ENCODE measurements at regions not wholly inside any gene's neighbourhood (a gene's known extent, or its start where the extent isn't known, plus 50 kb on each side); places are given as distances from the start of the nearest gene placed in this dataset.
"Not testable (repeated sequence)": the region's sequence is repeated elsewhere in the genome, so short reads cannot be mapped to it uniquely, and the experiment has no call there.

GRCh38 chr1:81270051-81270450 is 530.7 kb upstream of the ADGRL2 start:
- DNase-seq (ENCODE audit: low read depth) = no peak

DNA sequence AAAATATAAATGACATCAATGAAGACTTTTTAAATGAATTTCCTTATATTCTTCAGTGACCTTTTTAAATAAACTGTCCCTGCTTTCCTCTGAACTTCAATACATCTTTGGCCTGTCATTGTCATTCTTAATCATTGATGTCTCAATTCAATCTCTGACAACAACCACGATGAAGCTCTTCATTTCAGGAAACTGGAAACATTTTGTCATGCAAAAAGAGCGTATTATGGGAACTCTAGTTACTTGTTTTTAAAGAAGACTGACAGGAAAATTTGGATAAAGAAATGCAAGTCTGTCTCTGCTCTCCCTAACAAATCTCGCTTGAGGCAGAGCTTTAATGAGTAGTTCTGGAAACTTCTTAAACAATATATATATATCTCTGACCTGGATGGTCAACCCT is 535.8 kb upstream of the ADGRL2 start:
- DNase-seq (ENCODE audit: low read depth) = no peak

DNA sequence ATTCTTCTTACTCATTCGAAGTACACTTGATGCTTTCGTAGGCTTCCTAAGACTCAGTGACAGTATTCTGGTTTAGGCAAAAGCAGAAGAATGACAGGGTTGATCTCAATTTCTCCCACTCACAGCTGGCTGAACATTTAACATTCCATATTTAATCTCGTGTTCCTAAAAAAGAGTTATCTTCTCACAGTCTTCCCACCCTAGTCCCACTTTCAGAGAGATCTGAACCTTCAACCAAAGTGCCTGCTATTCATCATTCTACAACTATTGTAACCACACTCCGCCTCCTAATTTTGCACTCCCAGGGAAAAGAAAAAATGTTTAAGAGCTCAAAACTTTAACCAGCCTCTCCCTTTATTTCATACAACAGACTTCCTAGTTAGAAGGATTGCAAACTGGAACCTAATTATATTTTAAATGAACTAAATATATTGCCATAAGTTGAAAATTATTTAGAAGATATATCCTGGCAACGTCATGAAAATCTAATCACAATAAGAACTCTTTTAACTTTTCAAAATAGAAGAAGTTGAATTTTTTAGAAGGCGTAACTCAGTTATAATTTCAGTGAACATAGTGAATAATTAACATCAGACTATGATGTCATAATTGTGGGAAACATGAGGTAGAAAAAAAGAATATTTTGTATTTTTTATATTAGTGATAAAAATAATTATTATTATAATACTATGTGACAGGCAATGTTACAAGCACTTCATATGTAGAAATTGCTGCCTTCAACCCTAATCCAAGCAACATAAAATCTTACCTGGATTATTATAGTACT is 540.9 kb upstream of the ADGRL2 start:
- no peak for DNase-seq (ENCODE audit: low read depth)

DNA sequence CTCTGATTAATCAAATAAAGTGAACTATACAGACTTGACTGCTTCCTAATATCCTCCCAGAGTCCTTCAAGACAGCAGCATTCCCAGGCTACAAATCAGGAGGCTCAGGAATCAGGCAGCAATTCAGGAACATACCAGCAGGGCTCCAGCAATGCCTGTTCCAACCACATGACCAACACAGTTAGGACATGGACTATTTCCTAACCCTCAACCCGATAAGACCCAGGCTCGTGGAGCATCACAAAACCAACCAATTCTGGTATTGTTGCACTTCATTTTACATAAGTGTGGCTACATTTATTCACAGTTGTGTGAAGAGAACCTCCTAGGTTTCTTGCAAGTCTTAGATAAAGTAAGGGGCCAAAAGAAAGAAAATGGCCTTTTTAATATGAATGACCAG is 546.2 kb upstream of the ADGRL2 start:
- no peak for DNase-seq (ENCODE audit: low read depth)

- DNase-seq (ENCODE audit: low read depth) = no peak
These were observed 546.7 kb upstream of the ADGRL2 start for GRCh38 chr1:81254068-81254467.

DNA sequence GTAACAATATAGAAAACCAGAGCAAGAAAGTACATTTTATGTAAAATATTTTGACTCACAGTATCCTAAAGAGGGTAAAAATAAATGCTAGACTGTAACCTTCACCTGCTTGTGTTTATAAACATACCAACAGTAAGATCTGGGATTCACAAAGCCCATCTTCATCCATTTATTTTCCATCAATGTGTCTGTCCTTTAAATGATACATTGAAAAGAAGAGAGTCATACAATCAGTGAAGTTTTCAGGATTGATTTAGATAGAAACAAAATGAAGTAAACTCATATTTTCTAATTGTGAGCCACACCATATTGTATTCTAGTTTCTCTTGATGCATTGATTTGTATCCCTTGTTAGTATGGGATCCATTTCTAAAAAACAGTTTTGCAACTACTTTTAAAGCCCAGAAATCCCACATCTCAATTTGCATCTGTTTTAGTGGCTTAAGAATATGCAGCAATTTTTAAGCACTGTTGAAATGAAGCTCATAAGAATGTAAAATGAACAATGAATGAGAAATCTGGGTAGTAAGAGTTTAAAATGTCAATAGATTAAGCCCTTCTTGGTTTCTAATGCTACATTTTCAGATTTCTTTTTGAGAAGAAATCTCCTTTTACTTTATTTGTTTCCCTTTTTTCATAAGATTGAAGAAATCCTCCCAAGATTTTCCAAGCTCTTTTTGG is 548.1 kb upstream of the ADGRL2 start:
- DNase-seq (ENCODE audit: low read depth) = no peak

GRCh38 chr1:81250825-81251224 is 549.9 kb upstream of the ADGRL2 start:
- not testable (repeated sequence) for DNase-seq (ENCODE audit: low read depth)

GRCh38 chr1:81245084-81245715 is 555.5 kb upstream of the ADGRL2 start:
- DNase-seq (ENCODE audit: low read depth) = not testable (repeated sequence)

- not testable (repeated sequence) for DNase-seq (ENCODE audit: low read depth)
These were observed 556.1 kb upstream of the ADGRL2 start for GRCh38 chr1:81244612-81245011.

DNA sequence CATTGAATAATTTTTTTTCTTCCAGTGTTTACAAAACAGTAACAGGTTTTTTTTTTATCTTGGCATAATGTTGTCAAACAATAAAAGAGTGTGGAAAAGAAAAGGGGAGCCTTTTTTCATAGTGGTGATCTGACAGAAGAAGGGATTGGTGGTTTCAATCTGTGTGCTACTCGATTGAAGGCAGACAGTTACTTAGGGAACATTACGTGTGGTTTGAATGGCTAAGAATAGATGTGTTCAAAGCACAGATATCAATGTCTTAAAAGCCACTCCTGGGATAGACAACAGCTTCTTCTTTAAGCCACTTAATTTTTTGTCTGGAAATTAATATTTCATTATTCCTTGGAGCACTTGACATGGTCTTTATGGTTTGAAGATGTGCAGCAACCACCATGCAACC is 558.6 kb upstream of the ADGRL2 start:
- DNase-seq (ENCODE audit: low read depth) = no peak

DNA sequence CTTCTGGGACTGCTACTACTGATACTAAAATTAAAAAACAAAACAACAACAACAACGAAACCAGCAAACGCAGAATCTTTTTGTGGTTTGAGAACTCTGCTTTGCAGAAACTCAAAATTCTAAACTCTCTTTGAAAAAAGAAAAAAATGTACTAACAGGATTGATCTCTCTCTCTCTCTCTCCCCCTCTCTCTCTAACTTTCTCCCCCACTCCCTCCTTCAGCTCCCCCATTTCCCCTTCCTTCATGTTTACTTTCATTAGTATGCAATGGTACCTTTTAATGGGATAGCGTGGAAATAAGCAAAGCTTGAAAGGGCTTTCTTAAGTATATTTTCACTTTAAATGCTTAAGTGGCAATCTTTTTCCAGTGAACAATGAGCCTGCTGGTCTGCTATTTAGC is 562.6 kb upstream of the ADGRL2 start:
- no peak for DNase-seq (ENCODE audit: low read depth)

- no peak for DNase-seq (ENCODE audit: low read depth)
These were observed 563.2 kb upstream of the ADGRL2 start for GRCh38 chr1:81237473-81238089.

- DNase-seq (ENCODE audit: low read depth) = no peak
These were observed 566.5 kb upstream of the ADGRL2 start for GRCh38 chr1:81234237-81234636.

DNA sequence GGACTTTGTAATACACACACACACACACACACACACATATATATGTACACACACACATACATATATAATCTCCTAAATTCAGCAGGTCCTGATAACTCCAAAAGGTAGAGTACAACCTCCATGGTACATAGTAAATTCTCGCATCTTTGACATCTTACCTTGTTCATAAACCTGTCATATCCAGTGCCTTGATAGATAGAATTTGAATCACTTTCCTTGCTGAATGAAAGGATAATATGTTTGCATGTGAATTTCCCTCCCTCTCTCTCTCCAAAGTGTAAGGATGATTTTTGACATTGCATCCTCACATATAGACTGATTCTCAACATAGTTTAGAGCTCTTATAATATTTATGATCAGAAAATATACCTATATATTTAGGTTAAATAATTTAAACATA is 567.1 kb upstream of the ADGRL2 start:
- DNase-seq (ENCODE audit: low read depth) = no peak

GRCh38 chr1:81232420-81232819 is 568.3 kb upstream of the ADGRL2 start:
- no peak for DNase-seq (ENCODE audit: low read depth)

- no peak for DNase-seq (ENCODE audit: low read depth)
These were observed 569.0 kb upstream of the ADGRL2 start for GRCh38 chr1:81231729-81232038.

GRCh38 chr1:81230983-81231728 is 569.6 kb upstream of the ADGRL2 start:
- no peak for DNase-seq (ENCODE audit: low read depth)

GRCh38 chr1:81228926-81229325 is 571.8 kb upstream of the ADGRL2 start:
- DNase-seq (ENCODE audit: low read depth) = no peak

GRCh38 chr1:81226603-81226928 is 574.2 kb upstream of the ADGRL2 start:
- no peak for DNase-seq (ENCODE audit: low read depth)

- DNase-seq (ENCODE audit: low read depth) = no peak
These were observed 574.7 kb upstream of the ADGRL2 start for GRCh38 chr1:81225789-81226602.

GRCh38 chr1:81224222-81224621 is 576.5 kb upstream of the ADGRL2 start:
- no peak for DNase-seq (ENCODE audit: low read depth)

Data from forelimb muscle (tissue), 1 donor.